Retinal pigment epithelial cell (primary cell): ENCODE measurements at regions not wholly inside any gene's neighbourhood (a gene's known extent, or its start where the extent isn't known, plus 50 kb on each side); places are given as distances from the start of the nearest gene placed in this dataset.

Experiments used
- DNase-seq: peaks from one replicate; pipeline ENCODE4 v3.0.0-alpha.2; 2010; ENCODE audit warnings: low read depth
- H3K4me3 ChIP-seq: 2 replicates; pipeline ENCODE4 v1.5.1; 2011; ENCODE audit warnings: mild to moderate bottlenecking, low read length, control low read depth, moderate library complexity
- CTCF ChIP-seq: conservative IDR thresholded peaks from 2 replicates; pipeline ENCODE4 v1.5.1; 2011; ENCODE audit warnings: low read depth, low read length, control low read depth, inconsistent platforms

DNA sequence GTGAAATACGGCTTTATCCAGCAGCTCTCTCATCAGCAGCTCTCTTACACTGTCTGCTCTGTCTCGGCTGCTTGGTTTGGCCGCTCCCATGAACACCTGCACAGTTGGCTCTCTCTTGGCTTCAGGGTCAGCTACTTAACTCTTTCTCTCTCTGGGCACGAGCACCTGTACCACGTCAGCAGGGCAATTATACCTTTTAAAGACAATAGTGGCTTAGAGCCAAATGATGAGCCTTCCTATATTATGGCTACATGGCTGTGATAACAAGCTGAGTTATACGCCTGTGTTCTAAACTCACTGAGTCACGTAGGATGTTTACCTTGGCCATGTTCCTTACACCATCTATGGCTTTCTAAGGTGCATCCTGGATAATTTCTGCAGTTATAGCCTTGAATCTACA is 69.2 kb upstream of the CTNND2 start:
- H3K4me3 ChIP-seq: no peak overlapping the region
- DNase-seq: no peak
- no peak for TF ChIP-seq CTCF

- no peak for DNase-seq
- no peak overlapping the region for H3K4me3 ChIP-seq
- TF ChIP-seq CTCF: no peak
These were observed 59.0 kb upstream of the CTNND2 start for GRCh38 chr5:11963227-11963626.

- TF ChIP-seq CTCF: no peak
- H3K4me3 ChIP-seq: no peak overlapping the region
- no peak for DNase-seq
These were observed 57.9 kb upstream of the CTNND2 start for GRCh38 chr5:11962122-11962521.

GRCh38 chr5:11958321-11958720 is 54.1 kb upstream of the CTNND2 start:
- TF ChIP-seq CTCF: no peak
- no peak for DNase-seq
- no peak overlapping the region for H3K4me3 ChIP-seq

GRCh38 chr5:11955331-11955730 is 51.1 kb upstream of the CTNND2 start:
- DNase-seq: no peak
- TF ChIP-seq CTCF: no peak
- no peak overlapping the region for H3K4me3 ChIP-seq
